OCI-LY1 (cell line): ENCODE measurements at regions not wholly inside any gene's neighbourhood (a gene's known extent, or its start where the extent isn't known, plus 50 kb on each side); places are given as distances from the start of the nearest gene placed in this dataset.

Experiments
- H2AFZ ChIP-seq: fragments of 200-600 bp; sonication (generic), shearing (Covaris generic); 2 replicates; pipeline ENCODE4 v1.6.0; 2014; ENCODE audit warnings: antibody characterized with exemption, mild to moderate bottlenecking, low read length
- H3F3A ChIP-seq: fragments of 200-600 bp; sonication (generic), shearing (Covaris generic); 2 replicates; pipeline ENCODE4 v1.6.0; 2014; ENCODE audit warnings: mild to moderate bottlenecking, antibody characterized with exemption, low read length, moderate library complexity; ENCODE audit not compliant: insufficient read depth
- H3K27ac ChIP-seq: fragments of 200-600 bp; sonication (generic); 2 replicates; pipeline ENCODE4 v1.5.1; 2014; ENCODE audit warnings: low read length, mixed run types, mild to moderate bottlenecking, low read depth; ENCODE audit not compliant: poor library complexity, severe bottlenecking
- H3K27me3 ChIP-seq: fragments of 200-600 bp; sonication (generic); 2 replicates; pipeline ENCODE4 v1.6.0; 2014; ENCODE audit warnings: antibody characterized with exemption, mild to moderate bottlenecking, low read length, moderate library complexity; ENCODE audit not compliant: insufficient read depth
- H3K36me3 ChIP-seq: fragments of 200-600 bp; sonication (generic); 2 replicates; pipeline ENCODE4 v1.6.1; 2014; ENCODE audit warnings: mild to moderate bottlenecking, antibody characterized with exemption, low read length, moderate library complexity, mixed read lengths; ENCODE audit not compliant: insufficient read depth
- H3K4me1 ChIP-seq: fragments of 200-600 bp; sonication (generic); 2 replicates; pipeline ENCODE4 v1.5.1; 2014; ENCODE audit warnings: mild to moderate bottlenecking, low read length, moderate library complexity; ENCODE audit not compliant: insufficient read depth, severe bottlenecking
- H3K4me2 ChIP-seq: fragments of 200-600 bp; sonication (generic), shearing (Covaris generic); 2 replicates; pipeline ENCODE4 v1.6.1; 2014; ENCODE audit warnings: low read length
- H3K4me3 ChIP-seq: fragments of 200-600 bp; sonication (generic); 2 replicates; pipeline ENCODE4 v1.5.1; 2014; ENCODE audit warnings: low read length, low read depth, mild to moderate bottlenecking, mixed read lengths; ENCODE audit not compliant: poor library complexity, severe bottlenecking
- H3K79me2 ChIP-seq: fragments of 200-600 bp; shearing (Covaris generic); 2 replicates; pipeline ENCODE4 v1.6.1; 2016; ENCODE audit warnings: mixed run types, low read length, mixed read lengths; ENCODE audit not compliant: insufficient read depth
- H3K9ac ChIP-seq: fragments of 200-600 bp; sonication (generic), shearing (Covaris generic); 2 replicates; pipeline ENCODE4 v1.6.1; 2014; ENCODE audit warnings: mild to moderate bottlenecking, low read length, mixed read lengths
- H3K9me2 ChIP-seq: fragments of 200-600 bp; sonication (generic), shearing (Covaris generic); 2 replicates; pipeline ENCODE4 v1.6.1; 2014; ENCODE audit warnings: low read depth, mild to moderate bottlenecking, low read length, mixed read lengths
- H3K9me3 ChIP-seq: fragments of 200-600 bp; shearing (Covaris generic); 2 replicates; pipeline ENCODE4 v1.6.1; 2014; ENCODE audit warnings: low read length, mixed read lengths
- H4K20me1 ChIP-seq: fragments of 200-600 bp; sonication (generic), shearing (Covaris generic); 2 replicates; pipeline ENCODE4 v1.6.0; 2016; ENCODE audit warnings: mild to moderate bottlenecking, low read length; ENCODE audit not compliant: insufficient read depth
- EZH2 ChIP-seq: fragments of 200-600 bp; sonication (generic), shearing (Covaris generic); IDR thresholded peaks from 2 replicates; pipeline ENCODE4 v1.8.0; 2017; ENCODE audit warnings: borderline replicate concordance, mixed run types, mild to moderate bottlenecking, antibody characterized with exemption, low read length, moderate library complexity, mixed read lengths
- TF ChIP-seq, protein P1 (sequence below): fragments of 200-600 bp; sonication (generic), shearing (Covaris generic); IDR thresholded peaks from 2 replicates; pipeline ENCODE4 v1.5.1; 2017; ENCODE audit warnings: mild to moderate bottlenecking, antibody characterized with exemption, low read length, moderate library complexity, mixed read lengths

DNA sequence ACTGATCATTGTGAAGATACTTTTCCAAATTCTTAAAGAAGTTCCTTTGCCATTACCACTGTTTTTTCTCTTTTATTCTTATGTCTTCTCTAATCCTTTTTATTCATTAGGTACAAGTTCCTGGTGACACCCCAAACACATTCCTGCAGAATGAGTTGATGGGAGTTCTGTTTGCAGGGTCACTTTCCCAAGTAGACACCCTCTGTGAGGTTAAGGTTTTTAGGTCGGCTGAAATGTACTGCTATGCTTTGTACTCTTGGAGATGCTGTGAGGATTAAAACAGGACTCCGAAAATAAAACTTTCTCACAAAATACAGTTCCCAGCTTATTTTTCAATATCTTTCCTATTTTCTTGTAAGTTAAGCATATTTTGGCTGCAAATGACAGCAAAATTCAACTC lies 143.3 kb upstream of the TLE4 start:
- no peak for TF ChIP-seq EZH2
- TF ChIP-seq, protein P1, sequence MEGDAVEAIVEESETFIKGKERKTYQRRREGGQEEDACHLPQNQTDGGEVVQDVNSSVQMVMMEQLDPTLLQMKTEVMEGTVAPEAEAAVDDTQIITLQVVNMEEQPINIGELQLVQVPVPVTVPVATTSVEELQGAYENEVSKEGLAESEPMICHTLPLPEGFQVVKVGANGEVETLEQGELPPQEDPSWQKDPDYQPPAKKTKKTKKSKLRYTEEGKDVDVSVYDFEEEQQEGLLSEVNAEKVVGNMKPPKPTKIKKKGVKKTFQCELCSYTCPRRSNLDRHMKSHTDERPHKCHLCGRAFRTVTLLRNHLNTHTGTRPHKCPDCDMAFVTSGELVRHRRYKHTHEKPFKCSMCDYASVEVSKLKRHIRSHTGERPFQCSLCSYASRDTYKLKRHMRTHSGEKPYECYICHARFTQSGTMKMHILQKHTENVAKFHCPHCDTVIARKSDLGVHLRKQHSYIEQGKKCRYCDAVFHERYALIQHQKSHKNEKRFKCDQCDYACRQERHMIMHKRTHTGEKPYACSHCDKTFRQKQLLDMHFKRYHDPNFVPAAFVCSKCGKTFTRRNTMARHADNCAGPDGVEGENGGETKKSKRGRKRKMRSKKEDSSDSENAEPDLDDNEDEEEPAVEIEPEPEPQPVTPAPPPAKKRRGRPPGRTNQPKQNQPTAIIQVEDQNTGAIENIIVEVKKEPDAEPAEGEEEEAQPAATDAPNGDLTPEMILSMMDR, result no peak
- Histone ChIP-seq H3F3A (no peaks in the 10 kb centered on the region), H3K36me3 (no peaks in the 10 kb centered on the region), H3K9me2 (no peaks in the 10 kb centered on the region), H3K4me1 (no peaks in the 10 kb centered on the region), H3K27me3 (no peaks in the 10 kb centered on the region), H3K4me3 (no peak overlapping the region), H4K20me1 (no peaks in the 10 kb centered on the region), H2AFZ (no peak overlapping the region), H3K27ac (no peak overlapping the region), H3K9ac (no peak overlapping the region), H3K9me3 (no peaks in the 10 kb centered on the region), H3K79me2 (no peaks in the 10 kb centered on the region), H3K4me2 (no peak overlapping the region)

DNA sequence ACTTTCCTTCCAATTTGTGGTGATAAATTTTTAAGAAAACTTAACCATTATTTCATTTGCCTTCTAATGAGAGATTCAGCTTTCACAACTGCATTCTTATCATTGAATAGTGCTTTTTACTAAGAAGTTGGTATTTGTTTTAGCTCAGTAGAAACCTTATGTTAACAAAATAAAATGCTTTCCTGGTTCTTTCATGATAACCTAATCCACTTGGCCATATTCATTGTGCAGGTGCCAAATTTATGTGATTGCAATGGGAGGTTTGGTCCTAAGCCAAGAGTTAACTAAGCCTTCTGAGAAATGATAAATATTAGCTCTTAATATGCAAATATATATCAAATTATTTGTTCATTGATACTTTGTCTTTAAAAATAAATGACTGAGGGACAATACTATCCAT lies 141.1 kb upstream of the TLE4 start:
- no peaks in the 10 kb centered on the region for H3K9me3 ChIP-seq
- H3K27ac ChIP-seq, result no peak overlapping the region
- no peak overlapping the region for H3K4me2 ChIP-seq
- no peaks in the 10 kb centered on the region for H3K36me3 ChIP-seq
- H3K9me2 ChIP-seq, result no peaks in the 10 kb centered on the region
- no peaks in the 10 kb centered on the region for H3K4me1 ChIP-seq
- H3K9ac ChIP-seq, result no peak overlapping the region
- H2AFZ ChIP-seq, result no peak overlapping the region
- TF ChIP-seq EZH2, result no peak
- H3K27me3 ChIP-seq, result no peaks in the 10 kb centered on the region
- H3K4me3 ChIP-seq, result no peak overlapping the region
- no peaks in the 10 kb centered on the region for H4K20me1 ChIP-seq
- no peaks in the 10 kb centered on the region for H3F3A ChIP-seq
- no peaks in the 10 kb centered on the region for H3K79me2 ChIP-seq

DNA sequence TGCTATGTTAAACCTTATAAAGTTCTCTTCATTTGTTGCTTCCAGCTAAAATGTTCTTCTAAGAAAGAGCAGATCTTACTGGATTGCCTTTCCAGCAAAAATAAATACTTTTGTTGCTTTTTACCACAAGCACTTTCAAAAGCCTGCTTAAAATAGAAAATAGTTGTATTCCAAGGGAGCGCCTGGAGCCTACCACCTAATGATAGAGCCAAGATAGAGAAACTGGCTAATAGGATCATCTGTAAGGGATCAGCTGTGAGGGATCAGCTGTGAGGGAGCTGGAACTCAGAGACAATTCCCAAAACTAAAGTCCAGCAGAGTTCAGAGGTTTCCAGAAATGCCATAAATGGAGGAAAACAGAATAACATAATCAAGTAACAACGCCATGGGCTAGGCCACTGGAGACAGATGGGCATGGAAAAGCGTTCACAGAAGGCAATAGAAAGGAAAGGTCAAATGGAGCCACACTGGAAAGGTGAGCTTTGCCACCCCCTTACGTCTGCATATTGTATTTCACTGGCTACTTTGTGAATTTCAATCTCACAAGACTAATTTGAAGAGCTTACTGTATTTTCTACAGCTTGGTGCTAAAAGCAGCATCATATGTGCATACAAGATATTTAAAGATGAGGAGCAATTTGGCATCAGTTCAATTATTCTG lies 140.6 kb upstream of the TLE4 start:
- Histone ChIP-seq H3K27me3 (no peaks in the 10 kb centered on the region), H3K4me2 (no peak overlapping the region), H3F3A (no peaks in the 10 kb centered on the region), H3K27ac (no peak overlapping the region), H3K9me3 (no peaks in the 10 kb centered on the region), H3K4me3 (no peak overlapping the region), H4K20me1 (no peaks in the 10 kb centered on the region), H3K9ac (no peak overlapping the region), H3K9me2 (no peaks in the 10 kb centered on the region), H3K4me1 (no peaks in the 10 kb centered on the region), H2AFZ (no peak overlapping the region), H3K79me2 (no peaks in the 10 kb centered on the region), H3K36me3 (no peaks in the 10 kb centered on the region)
- TF ChIP-seq, protein P1, result no peak
- TF ChIP-seq EZH2, result no peak

DNA sequence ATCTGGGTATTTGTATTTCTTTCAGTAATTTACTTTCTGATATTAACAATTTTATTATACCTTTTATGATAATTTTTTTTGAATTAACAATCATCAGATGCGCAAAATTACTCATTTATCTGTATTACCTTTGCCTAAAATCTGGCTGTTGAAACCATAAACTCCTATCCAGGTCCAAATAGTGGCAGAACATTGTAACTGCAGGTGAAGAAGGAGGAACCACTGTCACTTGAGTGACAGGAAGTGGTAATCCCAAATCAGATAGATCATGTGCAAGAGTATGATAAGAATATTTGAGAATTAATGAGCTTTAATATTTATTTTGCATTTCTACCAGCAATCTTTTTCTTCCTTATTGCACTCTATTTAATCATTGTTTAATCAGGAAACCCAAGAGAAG lies 139.3 kb upstream of the TLE4 start:
- Histone ChIP-seq H3K9ac (no peak overlapping the region), H3K79me2 (no peaks in the 10 kb centered on the region), H3K4me1 (no peaks in the 10 kb centered on the region), H2AFZ (no peak overlapping the region), H3K9me3 (no peaks in the 10 kb centered on the region), H3K27ac (no peak overlapping the region), H3K4me2 (no peak overlapping the region), H3K9me2 (no peaks in the 10 kb centered on the region), H3K36me3 (no peaks in the 10 kb centered on the region), H3K4me3 (no peak overlapping the region), H4K20me1 (no peaks in the 10 kb centered on the region), H3F3A (no peaks in the 10 kb centered on the region), H3K27me3 (no peaks in the 10 kb centered on the region)
- TF ChIP-seq EZH2, result no peak
- TF ChIP-seq, protein P1, result no peak
